HG03460 (cell line): ENCODE measurements at regions not wholly inside any gene's neighbourhood (a gene's known extent, or its start where the extent isn't known, plus 50 kb on each side); places are given as distances from the start of the nearest gene placed in this dataset.

ENCODE experiments used
- ATAC-seq: cut with Tn5 transposase; IDR thresholded peaks from one replicate; pipeline ENCODE4 v1.9.1; 2021; ENCODE audit not compliant: unreplicated experiment

GRCh38 chr10:128825626-128826025, 641.4 kb upstream of the MGMT start:
- ATAC-seq, result no peak

GRCh38 chr10:128833671-128834070, 633.4 kb upstream of the MGMT start:
- ATAC-seq, result no peak

- no peak for ATAC-seq
These were observed 631.7 kb upstream of the MGMT start for GRCh38 chr10:128835361-128835760.

DNA sequence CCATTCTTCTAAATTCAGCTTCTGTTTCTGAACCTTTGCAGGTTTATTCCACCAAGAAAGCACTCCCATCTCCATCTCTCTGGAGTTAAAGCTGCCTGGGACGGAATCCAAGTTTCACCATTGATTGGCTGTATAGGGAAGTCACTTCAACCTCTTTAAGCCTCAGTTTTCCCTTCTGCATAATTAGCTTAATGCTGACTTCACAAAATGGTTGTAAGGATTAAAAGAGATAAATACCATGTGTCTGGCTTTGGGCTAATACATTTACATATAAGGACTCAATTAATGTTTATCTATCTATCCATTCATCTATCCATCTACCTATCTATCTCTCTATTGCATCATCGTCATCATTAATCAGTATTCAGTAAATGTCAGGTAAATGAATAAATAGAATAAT, 629.6 kb upstream of the MGMT start:
- no peak for ATAC-seq

GRCh38 chr10:128839134-128839533, 627.9 kb upstream of the MGMT start:
- no peak for ATAC-seq

GRCh38 chr10:128839701-128840100, 627.3 kb upstream of the MGMT start:
- no peak for ATAC-seq

- no peak for ATAC-seq
These were observed 623.1 kb upstream of the MGMT start for GRCh38 chr10:128843972-128844371.

DNA sequence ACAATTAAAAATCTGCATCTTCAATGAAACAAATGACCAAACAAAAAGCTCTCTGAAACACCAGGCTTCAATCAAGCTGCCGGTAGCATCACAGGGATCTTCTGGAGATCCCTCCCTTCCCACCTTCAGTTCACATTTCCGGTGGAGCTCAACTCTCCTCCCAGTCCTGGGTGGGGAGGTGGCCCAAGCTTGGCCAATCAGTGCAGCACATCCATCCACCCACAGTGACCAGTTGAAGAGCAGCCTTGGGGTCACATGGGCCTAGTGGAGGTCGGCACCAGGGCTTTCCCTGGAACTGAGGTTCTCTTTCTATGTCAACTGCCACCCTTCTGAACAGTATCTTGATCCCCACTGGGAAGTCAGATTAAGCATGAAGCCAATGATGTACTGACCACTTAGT, 620.1 kb upstream of the MGMT start:
- no peak for ATAC-seq

DNA sequence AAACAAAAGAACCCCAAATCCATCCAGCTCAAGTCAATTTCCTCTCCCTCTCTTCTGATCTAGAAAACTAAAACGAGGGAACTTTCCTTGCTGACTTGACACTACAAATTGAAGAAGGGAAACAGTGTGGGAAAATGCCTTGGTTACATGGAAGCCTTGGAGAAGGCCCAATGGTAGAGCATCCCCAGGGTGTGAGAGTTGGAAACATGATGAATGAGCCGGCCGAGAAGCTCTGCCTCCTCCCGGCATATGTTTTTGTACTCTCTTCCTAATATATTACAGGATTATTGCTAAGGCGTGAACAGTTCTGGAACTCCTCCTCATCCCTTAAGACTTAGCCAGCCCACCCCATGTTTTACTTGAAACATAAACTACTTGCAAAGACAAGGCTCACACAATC, 618.2 kb upstream of the MGMT start:
- no peak for ATAC-seq

GRCh38 chr10:128850647-128851046, 616.4 kb upstream of the MGMT start:
- ATAC-seq, result no peak

GRCh38 chr10:128851281-128851680, 615.8 kb upstream of the MGMT start:
- no peak for ATAC-seq

- no peak for ATAC-seq
These were observed 615.3 kb upstream of the MGMT start for GRCh38 chr10:128851726-128852125.

DNA sequence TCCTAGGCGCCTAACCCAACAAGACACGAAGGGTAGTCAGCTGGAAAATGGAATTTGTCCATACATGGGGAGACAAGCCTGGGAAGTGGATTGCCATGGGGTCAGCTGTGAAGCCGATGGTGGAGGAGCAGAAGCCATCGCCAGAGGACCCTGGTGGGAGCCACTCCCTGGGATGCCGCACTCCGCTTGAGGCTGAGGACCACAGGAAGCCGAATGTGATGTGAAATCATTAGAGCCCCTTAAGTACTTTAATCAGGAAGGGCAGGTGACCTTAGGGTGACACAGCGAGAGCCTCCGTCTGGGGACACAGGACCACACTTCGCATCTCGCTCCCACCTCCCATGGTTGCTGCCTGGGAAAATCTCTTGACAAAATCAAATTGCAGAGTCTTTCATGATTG, 614.6 kb upstream of the MGMT start:
- no peak for ATAC-seq

DNA sequence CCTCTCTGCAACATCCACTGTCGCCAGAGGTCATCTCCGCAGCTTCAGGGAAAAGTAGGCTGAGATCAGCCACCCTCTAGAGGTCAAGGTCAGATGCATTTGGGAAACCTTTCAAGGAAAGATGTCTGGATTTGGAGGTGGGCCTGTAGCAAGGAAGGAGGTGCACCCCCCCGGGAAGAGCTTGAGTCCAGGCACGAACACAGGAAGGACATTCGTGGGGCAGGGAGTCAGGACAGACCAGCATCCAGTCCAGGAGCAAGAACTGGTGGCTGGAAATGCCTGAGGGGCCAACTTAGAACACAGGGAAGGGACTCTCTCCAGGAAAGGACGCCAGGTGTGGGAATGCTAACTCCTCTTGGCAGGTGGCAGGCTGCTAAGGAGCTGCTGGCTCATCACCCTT, 614.1 kb upstream of the MGMT start:
- ATAC-seq, result no peak

- ATAC-seq, result no peak
These were observed 613.5 kb upstream of the MGMT start for GRCh38 chr10:128853537-128853936.

GRCh38 chr10:128854204-128854603, 612.8 kb upstream of the MGMT start:
- no peak for ATAC-seq

- no peak for ATAC-seq
These were observed 612.1 kb upstream of the MGMT start for GRCh38 chr10:128854963-128855362.

- ATAC-seq, result no peak
These were observed 611.2 kb upstream of the MGMT start for GRCh38 chr10:128855618-128856428.

- no peak for ATAC-seq
These were observed 607.2 kb upstream of the MGMT start for GRCh38 chr10:128859738-128860386.

- ATAC-seq, result no peak
These were observed 606.5 kb upstream of the MGMT start for GRCh38 chr10:128860574-128860973.

DNA sequence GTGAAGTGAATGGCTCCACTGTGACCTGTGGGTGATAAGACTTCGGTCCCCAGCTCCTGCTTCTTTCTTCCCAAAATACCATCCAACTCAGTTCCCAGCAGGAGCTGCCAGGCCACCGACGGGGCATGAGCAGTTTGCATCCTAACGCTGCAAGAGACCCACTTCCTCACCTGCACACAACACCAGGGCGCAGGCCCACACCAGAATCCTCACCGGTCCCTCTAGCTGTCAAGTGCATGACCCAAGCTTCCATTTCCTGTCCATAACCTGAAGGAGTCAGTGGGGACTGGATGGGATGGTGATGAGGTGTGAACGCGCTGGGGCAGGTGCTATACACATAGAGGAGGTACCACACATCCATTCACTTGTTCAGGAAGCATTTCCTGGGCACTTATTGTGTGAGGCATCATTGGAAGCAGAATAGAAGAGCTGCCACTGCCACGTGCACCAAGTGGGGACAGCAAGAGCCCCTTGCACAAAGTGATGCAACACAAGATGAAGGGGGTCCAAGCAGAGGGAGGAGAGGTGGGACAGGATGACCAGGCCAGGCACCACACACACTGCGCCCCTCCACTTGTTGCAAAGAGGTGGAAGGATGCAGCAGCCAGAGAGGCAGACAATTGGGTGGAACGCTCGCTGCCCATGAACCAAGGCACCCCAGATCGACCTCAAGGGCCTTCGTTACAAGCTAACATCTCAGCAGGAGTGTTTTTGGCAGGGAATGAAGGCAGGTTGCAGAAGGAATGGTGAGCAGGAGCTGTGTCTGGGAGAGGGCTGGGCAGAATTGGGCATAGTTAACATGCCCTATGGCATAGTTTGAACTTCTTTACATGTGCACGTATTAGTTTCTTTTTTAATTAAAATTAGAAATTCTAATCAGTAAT, 605.8 kb upstream of the MGMT start:
- ATAC-seq, result no peak

DNA sequence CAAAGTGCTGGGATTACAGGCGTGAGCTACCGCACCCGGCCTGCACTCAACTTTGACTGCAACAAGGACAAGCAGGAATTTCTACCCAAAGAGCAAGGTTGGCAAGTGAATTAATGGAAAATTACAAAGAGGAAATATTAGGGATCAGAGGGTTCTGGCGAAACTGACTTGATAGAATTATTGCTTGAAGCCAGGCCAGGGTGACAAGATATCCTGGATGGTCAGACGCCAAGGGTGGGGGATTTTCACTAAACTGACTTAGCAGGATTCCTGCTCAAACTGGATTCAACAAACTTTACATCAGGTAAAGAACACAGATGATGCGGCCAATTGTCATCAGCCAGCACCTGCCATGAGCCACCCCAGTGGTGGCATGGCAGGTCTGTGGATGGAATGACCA, 603.6 kb upstream of the MGMT start:
- no peak for ATAC-seq
